ENCODE measurements at regions not wholly inside any gene's neighbourhood (a gene's known extent, or its start where the extent isn't known, plus 50 kb on each side); places are given as distances from the start of the nearest gene placed in this dataset.

DNA sequence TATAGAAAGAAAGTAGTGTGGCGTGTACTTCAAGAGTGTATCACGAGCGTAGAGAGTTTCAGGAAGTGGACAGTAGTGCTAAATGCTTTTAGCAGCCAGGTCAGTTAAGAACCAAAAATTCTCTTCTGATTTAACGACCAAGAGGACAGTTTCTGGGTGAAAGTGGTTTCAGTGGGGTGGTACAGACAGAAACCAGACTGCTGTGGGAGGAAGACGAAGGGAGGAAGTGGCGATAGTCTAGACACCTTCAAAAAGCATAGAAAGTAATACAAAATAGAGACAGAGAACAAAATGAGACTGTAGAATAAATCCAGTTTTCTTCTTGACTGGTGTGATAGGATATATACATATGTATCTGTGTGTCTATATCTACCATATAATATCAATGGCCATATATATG is 93.5 kb downstream of the MBL2 start:
- DNase-seq (no peak), ATAC-seq (no peak)
- H3K36me3 ChIP-seq (ENCODE audit: insufficient read depth in 1 of 2, low read depth in 1 of 2): no peaks in the 10 kb centered on the region
- H3K4me1 ChIP-seq: no peaks in the 10 kb centered on the region
- WGBS, 3 donors: 76 to 81% (median 79%) methylated on average over 6 of the region's 6 CpGs
- no peaks in the 10 kb centered on the region for H3K27me3 ChIP-seq (ENCODE audit: insufficient read depth in 3 of 3, low read length in 2 of 3)
- no peaks in the 10 kb centered on the region for H3K9me3 ChIP-seq
- H3K27ac ChIP-seq: no peak overlapping the region
- TF ChIP-seq CTCF (IDR thresholded peaks at IDR 0.05): no peak
- intact Hi-C loops (cut with DNase I): no loop called here
- no peak overlapping the region for H3K4me3 ChIP-seq

GRCh38 chr10:52682766-52683165 is 89.8 kb downstream of the MBL2 start:
- Histone ChIP-seq H3K4me3 (no peak overlapping the region), H3K36me3 (ENCODE audit: insufficient read depth in 1 of 2, low read depth in 1 of 2) (no peaks in the 10 kb centered on the region), H3K9me3 (no peaks in the 10 kb centered on the region), H3K27ac (no peak overlapping the region), H3K27me3 (ENCODE audit: insufficient read depth in 3 of 3, low read length in 2 of 3) (no peaks in the 10 kb centered on the region), H3K4me1 (no peaks in the 10 kb centered on the region)
- WGBS, 3 donors: 29 to 74% (median 68%) methylated on average over 1 of the region's 1 CpG
- intact Hi-C loops (cut with DNase I): no loop called here
- DNase-seq (no peak), ATAC-seq (no peak)
- TF ChIP-seq CTCF (IDR thresholded peaks at IDR 0.05): no peak

GRCh38 chr10:52683776-52684175 is 88.8 kb downstream of the MBL2 start:
- no peak overlapping the region for H3K4me3 ChIP-seq
- no peaks in the 10 kb centered on the region for H3K4me1 ChIP-seq
- no peaks in the 10 kb centered on the region for H3K27me3 ChIP-seq (ENCODE audit: insufficient read depth in 3 of 3, low read length in 2 of 3)
- DNase-seq (no peak), ATAC-seq (no peak)
- no peaks in the 10 kb centered on the region for H3K9me3 ChIP-seq
- no peaks in the 10 kb centered on the region for H3K36me3 ChIP-seq (ENCODE audit: insufficient read depth in 1 of 2, low read depth in 1 of 2)
- TF ChIP-seq CTCF (IDR thresholded peaks at IDR 0.05): no peak
- 68 to 73% (median 69%) methylated on average over 2 of the region's 2 CpGs for WGBS, 3 donors
- intact Hi-C loops (cut with DNase I): no loop called here
- H3K27ac ChIP-seq: no peak overlapping the region

GRCh38 chr10:52688899-52689298 is 83.7 kb downstream of the MBL2 start:
- ATAC-seq (no peak), DNase-seq (no peak)
- no peak overlapping the region for H3K4me3 ChIP-seq
- WGBS, 3 donors: 85% methylated on average over 6 of the region's 6 CpGs
- H3K27ac ChIP-seq: no peak overlapping the region
- intact Hi-C loops (cut with DNase I): no loop called here
- no peaks in the 10 kb centered on the region for H3K27me3 ChIP-seq (ENCODE audit: insufficient read depth in 3 of 3, low read length in 2 of 3)
- no peak for TF ChIP-seq CTCF (IDR thresholded peaks at IDR 0.05)
- no peaks in the 10 kb centered on the region for H3K4me1 ChIP-seq
- no peaks in the 10 kb centered on the region for H3K36me3 ChIP-seq (ENCODE audit: insufficient read depth in 1 of 2, low read depth in 1 of 2)
- H3K9me3 ChIP-seq: no peaks in the 10 kb centered on the region

- TF ChIP-seq CTCF (IDR thresholded peaks at IDR 0.05): no peak
- no peak overlapping the region for H3K27ac ChIP-seq
- ATAC-seq: no peak
Measured at GRCh38 chr10:52696232-52696631, 76.4 kb downstream of the MBL2 start.

More at GRCh38 chr10:52696232-52696631, 76.4 kb downstream of the MBL2 start:
- Histone ChIP-seq H3K9me3 (no peaks in the 10 kb centered on the region), H3K4me3 (no peak overlapping the region), H3K27me3 (ENCODE audit: insufficient read depth in 3 of 3, low read length in 2 of 3) (no peaks in the 10 kb centered on the region), H3K4me1 (no peaks in the 10 kb centered on the region), H3K36me3 (ENCODE audit: insufficient read depth in 1 of 2, low read depth in 1 of 2) (no peaks in the 10 kb centered on the region)
- WGBS, 3 donors: 89 to 90% (median 90%) methylated on average over 6 of the region's 6 CpGs
- no peak for DNase-seq
- intact Hi-C loops (cut with DNase I): no loop called here
